Left cardiac atrium (tissue), 4 donors: ENCODE measurements at regions not wholly inside any gene's neighbourhood (a gene's known extent, or its start where the extent isn't known, plus 50 kb on each side); places are given as distances from the start of the nearest gene placed in this dataset.

ENCODE experiments used
- ATAC-seq, 2 donors: fragments of 200-7000 bp; cut with Tn5 transposase; one replicate each; pipeline ENCODE4 v1.9.1; 2020; ENCODE audit warnings: mild to moderate bottlenecking in 2 of 2, moderate library complexity in 2 of 2
- DNase-seq: peaks from one replicate; pipeline ENCODE4 v3.0.0-alpha.2; 2020
- intact Hi-C, 2 donors: fragments of 100-400 bp; cut with DNase I; formaldehyde crosslinking; loops; one replicate each; pipeline versions ENCODE4 v1.14.1 to v1.15.1; 2022 to 2023
- donor health status: DM: no; HTN: yes; CAD: no.
- donor health status: DM: no; HTN: yes; CAD: no; lungs with severe emphysema.
- donor health status: DM: yes; HTN: yes; CAD: no.
- donor health status: Dilated cardiomyopathy.

DNA sequence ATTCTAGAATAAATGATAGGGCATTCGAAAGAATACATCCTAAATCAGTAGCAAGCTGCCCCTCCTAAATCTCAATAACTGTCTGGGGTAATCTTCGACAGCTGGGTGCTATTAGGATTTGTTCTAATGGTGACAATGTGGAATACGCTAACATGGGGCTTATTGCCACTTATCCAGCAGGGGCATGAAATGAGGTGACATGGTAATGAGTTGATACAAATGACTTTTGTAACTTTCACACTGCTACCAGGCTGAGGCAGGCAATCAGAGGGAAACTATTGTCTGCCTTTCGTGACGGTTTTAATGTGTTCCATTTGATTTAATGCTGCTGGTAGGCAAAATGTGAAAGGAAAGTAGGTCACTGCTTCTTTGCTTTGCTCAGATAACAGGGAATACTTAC lies 1047.4 kb upstream of the PABPC4L start:
- intact Hi-C loops: no loop called here
- DNase-seq (no peak), ATAC-seq (no peak)

DNA sequence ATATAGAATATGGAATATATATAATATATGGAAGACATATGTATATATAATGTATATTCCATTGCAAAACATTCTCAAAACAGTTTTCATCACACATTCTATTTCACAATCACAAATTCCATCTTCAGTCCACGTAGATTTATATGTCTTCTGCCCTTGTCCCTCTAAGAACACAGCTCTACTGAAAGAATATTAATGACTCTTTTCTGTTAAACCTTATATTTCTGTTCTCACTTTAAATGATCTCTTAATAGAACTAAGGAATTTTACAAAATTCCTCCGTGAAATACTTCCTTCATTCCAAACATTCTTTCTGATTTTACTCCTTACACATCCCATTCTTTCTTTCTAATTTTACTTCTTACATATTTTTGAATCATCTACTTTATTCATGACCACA lies 1043.1 kb upstream of the PABPC4L start:
- DNase-seq: no peak
- ATAC-seq: no peak
- intact Hi-C loops: no loop called here

GRCh38 chr4:135244056-135244455 lies 1042.5 kb upstream of the PABPC4L start:
- no peak for ATAC-seq
- no peak for DNase-seq
- intact Hi-C loops: no loop called here

DNA sequence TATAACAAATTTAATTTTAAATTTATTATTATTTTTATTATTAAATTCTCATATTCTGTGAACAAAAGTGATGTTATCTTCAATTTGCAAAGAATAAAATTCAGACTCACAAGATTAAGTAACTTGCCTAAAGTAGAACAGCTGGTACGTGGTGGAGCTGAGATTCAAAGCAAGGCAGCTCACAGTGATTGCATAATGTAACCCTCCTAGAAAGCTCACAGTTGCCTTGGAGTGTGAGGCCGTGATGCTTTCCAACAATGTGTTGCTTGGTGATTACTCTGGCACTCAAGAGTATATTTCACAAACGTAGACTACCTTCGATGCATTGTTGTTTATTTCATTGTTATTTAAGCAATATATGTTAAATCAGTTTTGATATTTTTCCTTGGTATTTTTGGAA lies 1039.2 kb upstream of the PABPC4L start:
- DNase-seq (no peak), ATAC-seq (peak in 1 of 2 donors; percentile 73)
- intact Hi-C loops: no loop called here

- intact Hi-C loops: no loop called here
- DNase-seq (no peak), ATAC-seq (no peak)
These were observed 1038.4 kb upstream of the PABPC4L start for GRCh38 chr4:135239964-135240363.

- intact Hi-C loops: no loop called here
- DNase-seq: no peak
- ATAC-seq: no peak
These were observed 1037.4 kb upstream of the PABPC4L start for GRCh38 chr4:135238940-135239339.

DNA sequence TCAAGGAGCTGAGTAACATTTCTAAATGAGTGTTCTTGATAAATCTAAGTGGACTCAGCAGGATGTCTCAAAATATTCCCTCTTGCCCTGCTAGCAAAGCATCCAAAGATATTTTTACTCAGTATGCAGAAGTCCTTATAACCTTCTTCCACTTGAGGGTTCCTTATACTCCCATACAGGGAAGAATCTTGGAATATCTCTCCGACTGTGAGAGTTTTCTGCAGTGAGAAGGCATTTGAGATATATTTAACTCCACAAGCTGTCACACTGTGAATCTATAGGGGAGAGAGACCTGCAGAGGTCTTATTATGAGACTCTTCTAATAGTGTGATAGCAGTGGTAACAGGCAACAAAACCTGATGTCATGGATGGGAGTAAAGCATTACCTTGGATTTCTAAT lies 1034.5 kb upstream of the PABPC4L start:
- ATAC-seq (no peak), DNase-seq (no peak)
- intact Hi-C loops: no loop called here

- ATAC-seq (no peak), DNase-seq (no peak)
- intact Hi-C loops: no loop called here
These were observed 1026.3 kb upstream of the PABPC4L start for GRCh38 chr4:135227842-135228241.

GRCh38 chr4:135225551-135225950 lies 1024.0 kb upstream of the PABPC4L start:
- intact Hi-C loops: no loop called here
- DNase-seq (no peak), ATAC-seq (no peak)

- no peak for ATAC-seq
- DNase-seq: no peak
- intact Hi-C loops: no loop called here
These were observed 1008.8 kb upstream of the PABPC4L start for GRCh38 chr4:135210341-135210740.

GRCh38 chr4:135207531-135207930 lies 1005.9 kb upstream of the PABPC4L start:
- ATAC-seq (no peak), DNase-seq (no peak)
- intact Hi-C loops: no loop called here

- DNase-seq (no peak), ATAC-seq (no peak)
- intact Hi-C loops: no loop called here
These were observed 1002.7 kb upstream of the PABPC4L start for GRCh38 chr4:135204311-135204710.

DNA sequence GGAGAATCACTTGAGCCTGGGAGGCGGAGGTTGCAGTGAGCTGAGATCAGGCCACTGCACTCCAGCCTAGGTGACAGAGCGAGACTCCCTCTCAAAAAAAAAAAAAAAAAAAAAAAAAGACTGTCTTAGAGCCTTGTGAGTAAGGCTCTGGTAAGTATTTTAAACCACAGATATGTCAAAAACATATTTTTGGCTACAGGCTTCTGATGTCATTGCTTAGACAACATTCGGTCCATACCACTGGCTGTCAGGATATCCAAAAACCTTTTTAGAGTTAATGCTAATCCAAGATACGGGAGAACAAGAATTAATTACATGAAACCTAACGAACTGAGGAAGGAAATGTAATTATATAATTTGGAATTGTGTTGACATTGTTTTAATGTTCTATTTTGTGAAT lies 999.5 kb upstream of the PABPC4L start:
- intact Hi-C loops: no loop called here
- DNase-seq (no peak), ATAC-seq (no peak)

DNA sequence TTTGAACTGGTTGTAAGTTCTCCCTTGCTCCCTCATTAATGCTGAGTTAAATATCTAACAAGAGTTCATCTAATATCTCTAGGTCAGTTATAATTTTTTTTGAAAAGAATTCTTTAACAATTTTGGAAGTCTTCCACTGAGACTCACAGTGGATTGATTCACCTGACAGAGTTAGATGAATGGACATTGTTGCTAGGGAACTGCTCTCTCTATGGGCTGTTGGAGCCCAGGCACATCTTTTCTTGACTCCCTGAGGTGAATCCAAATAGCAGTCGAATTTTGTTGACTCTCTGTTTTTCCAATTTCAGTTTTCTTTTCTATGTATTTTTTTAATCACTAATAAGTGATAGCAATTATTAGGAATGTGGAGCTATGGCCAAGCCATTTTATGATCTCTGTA lies 996.1 kb upstream of the PABPC4L start:
- intact Hi-C loops: no loop called here
- no peak for DNase-seq
- no peak for ATAC-seq

GRCh38 chr4:135194477-135194876 lies 992.9 kb upstream of the PABPC4L start:
- no peak for ATAC-seq
- DNase-seq: no peak
- intact Hi-C loops: no loop called here

- intact Hi-C loops: no loop called here
- no peak for ATAC-seq
- DNase-seq: no peak
These were observed 991.4 kb upstream of the PABPC4L start for GRCh38 chr4:135192751-135193535.

- intact Hi-C loops: no loop called here
- DNase-seq: no peak
- ATAC-seq: no peak
These were observed 990.0 kb upstream of the PABPC4L start for GRCh38 chr4:135191596-135191995.

GRCh38 chr4:135186002-135186401 lies 984.4 kb upstream of the PABPC4L start:
- DNase-seq (no peak), ATAC-seq (no peak)
- intact Hi-C loops: no loop called here

DNA sequence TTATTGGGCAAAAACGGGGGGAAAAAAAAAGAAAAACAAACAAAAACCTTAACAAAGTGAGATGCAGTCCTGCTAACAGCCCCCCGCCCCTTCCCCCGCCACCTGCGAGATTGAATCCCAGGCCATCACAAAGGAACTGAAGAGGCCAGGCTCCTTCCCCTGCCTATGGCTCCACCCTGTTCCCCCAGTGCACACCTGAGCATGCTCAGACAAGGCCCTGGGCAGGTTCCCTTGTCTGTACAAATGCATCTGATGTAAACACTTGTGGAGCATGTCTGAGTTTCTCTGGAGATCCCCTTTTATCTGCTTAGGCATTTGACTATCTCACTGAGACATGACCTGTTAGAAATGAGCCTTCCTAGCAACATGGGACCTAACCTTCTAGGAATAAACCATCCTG lies 983.7 kb upstream of the PABPC4L start:
- intact Hi-C loops: no loop called here
- ATAC-seq (no peak), DNase-seq (peak; percentile 12)

DNA sequence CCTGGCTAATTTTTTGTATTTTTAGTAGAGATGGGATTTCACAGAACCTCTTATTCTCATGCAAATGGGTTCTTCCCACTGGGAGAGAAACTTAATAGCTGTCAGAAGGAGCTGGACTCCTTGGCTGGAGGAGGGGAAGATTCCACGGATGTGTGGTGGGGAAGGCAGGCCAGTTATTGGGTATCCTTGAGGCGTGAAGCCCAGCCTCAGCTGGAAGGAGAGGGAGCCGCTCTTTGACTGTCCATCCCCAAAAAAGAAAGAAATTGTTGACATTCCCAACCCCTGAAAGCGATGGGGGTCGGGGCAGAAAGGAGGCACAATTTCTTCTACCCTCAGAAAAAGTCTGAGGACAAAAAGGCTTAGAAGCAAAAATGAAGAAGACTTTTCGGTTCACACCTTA lies 983.1 kb upstream of the PABPC4L start:
- intact Hi-C loops: no loop called here
- ATAC-seq (no peak), DNase-seq (no peak)

- DNase-seq: no peak
- no peak for ATAC-seq
- intact Hi-C loops: no loop called here
These were observed 975.7 kb upstream of the PABPC4L start for GRCh38 chr4:135177321-135177720.

DNA sequence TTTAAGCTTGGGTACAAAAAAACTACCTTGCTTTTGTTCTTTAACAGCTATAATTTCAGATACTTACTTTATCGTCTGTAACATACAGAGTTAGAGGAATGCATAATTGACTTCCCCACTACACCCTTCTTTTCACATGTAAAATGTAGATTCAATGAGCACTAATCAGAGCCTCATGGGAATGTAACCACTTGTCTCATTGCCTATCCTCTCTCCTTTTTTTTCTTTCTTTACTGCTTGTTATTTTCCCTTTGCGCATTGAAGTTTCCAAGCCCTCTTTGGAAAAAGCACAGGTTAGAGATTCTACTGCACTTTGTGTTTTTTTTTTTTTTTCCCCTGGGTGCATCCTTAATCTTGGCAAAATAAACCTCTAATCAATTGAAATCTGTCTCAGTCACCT lies 965.1 kb upstream of the PABPC4L start:
- intact Hi-C loops: no loop called here
- DNase-seq (no peak), ATAC-seq (no peak)
